ENCODE measurements at regions not wholly inside any gene's neighbourhood (a gene's known extent, or its start where the extent isn't known, plus 50 kb on each side); places are given as distances from the start of the nearest gene placed in this dataset.

DNA sequence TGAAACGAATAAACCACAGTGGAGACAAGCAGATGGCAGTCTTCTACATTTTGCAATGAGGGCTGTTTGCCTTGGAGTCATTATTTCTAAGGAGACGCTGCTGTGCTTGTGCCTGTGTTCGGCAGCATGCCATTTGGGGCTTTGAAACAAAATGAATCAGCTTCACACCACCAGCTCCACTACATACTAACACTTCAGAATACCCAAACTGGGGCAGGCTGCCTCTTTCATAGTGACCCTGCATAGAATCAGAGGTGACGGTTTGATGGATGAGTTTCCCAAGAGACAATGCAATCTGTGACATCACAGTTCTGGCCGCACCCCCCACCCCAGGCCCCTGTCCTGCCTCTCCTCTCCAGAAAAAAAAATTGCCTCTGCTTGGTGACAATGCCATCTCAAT is 57.1 kb upstream of the MID1 start:
- Histone ChIP-seq H4K91ac (ENCODE audit: insufficient read depth, low read depth, low read length) (no peak overlapping the region), H3K14ac (replicated peaks; ENCODE audit: low read depth, low read length) (no peak overlapping the region), H3K4me1 (ENCODE audit: control insufficient read depth, insufficient read depth, low read length) (peaks cover 2% of the 10 kb centered on the region; the same call in 1 of the 2 replicates), H4K5ac (ENCODE audit: low read depth, low read length) (no peak overlapping the region), H2AFZ (replicated peaks; ENCODE audit: low read length, poor library complexity) (no peak overlapping the region), H3K9me3 (ENCODE audit: control insufficient read depth, insufficient read depth, low read length) (no peaks in the 10 kb centered on the region), H3K27ac (ENCODE audit: insufficient read depth, low read length) (no peak overlapping the region), H3K9ac (ENCODE audit: low read depth, low read length) (no peak overlapping the region), H2AK5ac (ENCODE audit: low read depth, low read length) (no peak overlapping the region), H3K4me2 (ENCODE audit: low read depth, low read length) (no peak overlapping the region), H2BK5ac (ENCODE audit: low read depth, low read length, poor library complexity, severe bottlenecking) (no peak overlapping the region), H4K20me1 (ENCODE audit: insufficient read depth, low read length) (no peaks in the 10 kb centered on the region), H2BK20ac (ENCODE audit: low read depth, low read length) (no peak overlapping the region), H2BK15ac (ENCODE audit: low read depth, low read length) (no peak overlapping the region), H3K36me3 (ENCODE audit: control insufficient read depth, insufficient read depth, low read length) (no peaks in the 10 kb centered on the region), H3K56ac (ENCODE audit: extremely low read depth, insufficient read depth, low read length) (no peak overlapping the region), H3K18ac (ENCODE audit: low read depth, low read length) (no peak overlapping the region), H3K4me3 (ENCODE audit: insufficient read depth, low read depth, low read length) (no peak overlapping the region), H2AK9ac (replicated peaks; ENCODE audit: low read depth, low read length, poor library complexity) (no peak overlapping the region), H3K4ac (ENCODE audit: low read depth, low read length) (no peak overlapping the region), H3K9me1 (ENCODE audit: insufficient read depth, low read length) (no peaks in the 10 kb centered on the region), H2BK120ac (ENCODE audit: low read depth, low read length) (no peak overlapping the region), H4K8ac (ENCODE audit: low read depth in 2 of 2, low read length in 2 of 2) (no peak overlapping the region), H3K79me1 (ENCODE audit: low read depth in 1 of 2, low read length in 2 of 2) (no peaks in the 10 kb centered on the region), H3K27me3 (ENCODE audit: control insufficient read depth, insufficient read depth, low read length) (peaks cover 7% of the 10 kb centered on the region; the same call in 1 of the 2 replicates), H3K23ac (ENCODE audit: low read depth, low read length) (no peak overlapping the region)
- no CpG with 5 or more reads among the region's 5 CpGs for WGBS, 2 experiments (ENCODE audit: extremely low coverage in 2 of 2, insufficient read length in 1 of 2)
- in situ Hi-C loops (cut with MboI; ENCODE audit: low sequenced_read_pairs) (no loop called here), dilution Hi-C loops (cut with HindIII; ENCODE audit: low sequenced_read_pairs, unreplicated experiment) (no loop called here), intact Hi-C loops (cut with micrococcal nuclease) (no loop called here)
- CTCF ChIA-PET: no interaction called here
- BruUV-seq (replicated peaks): no TSS peak
- no peak for TF ChIP-seq MAZ (IDR thresholded peaks at IDR 0.05; ENCODE audit: borderline replicate concordance, low read depth, low read length)
- TF ChIP-seq FOS (IDR thresholded peaks at IDR 0.05; ENCODE audit: low read depth, low read length): no peak
- TF ChIP-seq RCOR1 (IDR thresholded peaks at IDR 0.05; ENCODE audit: insufficient replicate concordance, low read length): no peak
- no peak for TF ChIP-seq BHLHE40 (IDR thresholded peaks at IDR 0.05; ENCODE audit: low read depth, low read length)
- no peak for TF ChIP-seq RFX5 (IDR thresholded peaks at IDR 0.05; ENCODE audit: low read depth, low read length)
- no peak for TF ChIP-seq RAD21 (IDR thresholded peaks at IDR 0.05; ENCODE audit: low read length)
- no peak for TF ChIP-seq ELK1 (IDR thresholded peaks at IDR 0.05; ENCODE audit: borderline replicate concordance, low read depth, low read length)
- no peak for TF ChIP-seq CEBPB (IDR thresholded peaks at IDR 0.05; ENCODE audit: low read depth, low read length)
- TF ChIP-seq POLR2A (IDR thresholded peaks at IDR 0.05; ENCODE audit: low read depth, low read length): no peak
- DNase-seq (no peak), ATAC-seq (ENCODE audit: low read depth) (no peak)
- POLR2A ChIA-PET (ENCODE audit: unreplicated experiment): no interaction called here
